ENCODE measurements at regions not wholly inside any gene's neighbourhood (a gene's known extent, or its start where the extent isn't known, plus 50 kb on each side); places are given as distances from the start of the nearest gene placed in this dataset.

GRCh38 chr11:25860677-25861450 lies 471.1 kb upstream of the ANO3 start:
- peak; percentile 23 for DNase-seq (ENCODE audit: low read depth)
- no peak for TF ChIP-seq CTCF (conservative IDR thresholded peaks at IDR 0.05; ENCODE audit: low read depth, low read length)

GRCh38 chr11:25862159-25862558 lies 469.8 kb upstream of the ANO3 start:
- H3K4me3 ChIP-seq (ENCODE audit: low read depth, low read length) = no peak overlapping the region
- TF ChIP-seq CTCF (conservative IDR thresholded peaks at IDR 0.05; ENCODE audit: low read depth, low read length) = no peak
- no peak for DNase-seq (ENCODE audit: low read depth)

More at GRCh38 chr11:25860677-25861450, 471.1 kb upstream of the ANO3 start:
- no peak overlapping the region for H3K4me3 ChIP-seq (ENCODE audit: low read depth, low read length)

GRCh38 chr11:25863986-25864385 lies 467.9 kb upstream of the ANO3 start:
- H3K4me3 ChIP-seq (ENCODE audit: low read depth, low read length) = no peak overlapping the region
- no peak for DNase-seq (ENCODE audit: low read depth)
- TF ChIP-seq CTCF (conservative IDR thresholded peaks at IDR 0.05; ENCODE audit: low read depth, low read length) = no peak

GRCh38 chr11:25876456-25876965 lies 455.4 kb upstream of the ANO3 start:
- H3K4me3 ChIP-seq (ENCODE audit: low read depth, low read length) = no peak overlapping the region
- DNase-seq (ENCODE audit: low read depth) = no peak
- no peak for TF ChIP-seq CTCF (conservative IDR thresholded peaks at IDR 0.05; ENCODE audit: low read depth, low read length)

GRCh38 chr11:25886036-25886435 lies 445.9 kb upstream of the ANO3 start:
- no peak for DNase-seq (ENCODE audit: low read depth)
- no peak overlapping the region for H3K4me3 ChIP-seq (ENCODE audit: low read depth, low read length)
- TF ChIP-seq CTCF (conservative IDR thresholded peaks at IDR 0.05; ENCODE audit: low read depth, low read length) = no peak

- TF ChIP-seq CTCF (conservative IDR thresholded peaks at IDR 0.05; ENCODE audit: low read depth, low read length) = no peak
- H3K4me3 ChIP-seq (ENCODE audit: low read depth, low read length) = no peak overlapping the region
- peak; percentile 63 for DNase-seq (ENCODE audit: low read depth)
Measured at GRCh38 chr11:25890626-25891260, 441.2 kb upstream of the ANO3 start.

Measured in epithelial cell of proximal tubule (primary cell).